EH (cell line): ENCODE measurements at regions not wholly inside any gene's neighbourhood (a gene's known extent, or its start where the extent isn't known, plus 50 kb on each side); places are given as distances from the start of the nearest gene placed in this dataset.
A peak's percentile ranks its signal among the peaks of the same experiment; 100 is the strongest.
"Not testable (repeated sequence)": the region's sequence is repeated elsewhere in the genome, so short reads cannot be mapped to it uniquely, and the experiment has no call there.

Experiments used
- DNase-seq: peaks from one replicate; pipeline ENCODE4 v3.0.0-alpha.2; 2015; ENCODE audit warnings: low read depth

GRCh38 chr1:244322791-244323521 is 128.8 kb downstream of the ADSS2 start:
- peak; percentile 97 for DNase-seq

- DNase-seq = no peak
Observed at GRCh38 chr1:244324176-244324883, 127.4 kb downstream of the ADSS2 start.

- peak; percentile 57 for DNase-seq
Observed at GRCh38 chr1:244325056-244325758, 126.5 kb downstream of the ADSS2 start.

- no peak for DNase-seq
Observed at GRCh38 chr1:244326757-244327156, 125.0 kb downstream of the ADSS2 start.

GRCh38 chr1:244327533-244327932 is 124.2 kb downstream of the ADSS2 start:
- DNase-seq = no peak

GRCh38 chr1:244328476-244328875 is 123.2 kb downstream of the ADSS2 start:
- no peak for DNase-seq

GRCh38 chr1:244329591-244330317 is 122.0 kb downstream of the ADSS2 start:
- peak; percentile 37 for DNase-seq

GRCh38 chr1:244330318-244330625 is 121.4 kb downstream of the ADSS2 start:
- no peak for DNase-seq

- not testable (repeated sequence) for DNase-seq
Observed at GRCh38 chr1:244332761-244333160, 118.9 kb downstream of the ADSS2 start.

- not testable (repeated sequence) for DNase-seq
Observed at GRCh38 chr1:244334315-244334714, 117.4 kb downstream of the ADSS2 start.

- not testable (repeated sequence) for DNase-seq
Observed at GRCh38 chr1:244334842-244335241, 116.9 kb downstream of the ADSS2 start.

- DNase-seq = no peak
Observed at GRCh38 chr1:244335456-244335855, 116.3 kb downstream of the ADSS2 start.

GRCh38 chr1:244336232-244336899 is 115.3 kb downstream of the ADSS2 start:
- no peak for DNase-seq

- DNase-seq = no peak
Observed at GRCh38 chr1:244337839-244338238, 113.9 kb downstream of the ADSS2 start.

- no peak for DNase-seq
Observed at GRCh38 chr1:244339073-244339692, 112.5 kb downstream of the ADSS2 start.

- DNase-seq = no peak
Observed at GRCh38 chr1:244339776-244340175, 111.9 kb downstream of the ADSS2 start.

GRCh38 chr1:244340396-244340795 is 111.3 kb downstream of the ADSS2 start:
- no peak for DNase-seq

GRCh38 chr1:244341455-244342450 is 110.0 kb downstream of the ADSS2 start:
- peak; percentile 31 for DNase-seq

GRCh38 chr1:244344001-244344400 is 107.7 kb downstream of the ADSS2 start:
- DNase-seq = no peak

- no peak for DNase-seq
Observed at GRCh38 chr1:244346972-244347618, 104.6 kb downstream of the ADSS2 start.
